Neural progenitor cell (in vitro differentiated cells): ENCODE measurements at regions not wholly inside any gene's neighbourhood (a gene's known extent, or its start where the extent isn't known, plus 50 kb on each side); places are given as distances from the start of the nearest gene placed in this dataset.

Experiments used
- DNase-seq: peaks from one replicate; pipeline ENCODE4 v3.0.0-alpha.2; 2016; ENCODE audit warnings: low spot score
- H2AFZ ChIP-seq: fragments of 200-600 bp; sonication (generic); replicated peaks from 2 replicates; pipeline ENCODE4 v1.6.1; 2016; ENCODE audit warnings: antibody characterized with exemption
- H3F3A ChIP-seq: fragments of 200-600 bp; sonication (generic); 2 replicates; pipeline ENCODE4 v1.6.1; 2016; ENCODE audit warnings: antibody characterized with exemption, low read depth
- H3K27ac ChIP-seq: fragments of 200-600 bp; sonication (generic); 2 replicates; pipeline ENCODE4 v1.5.1; 2016; ENCODE audit warnings: mild to moderate bottlenecking
- H3K27me3 ChIP-seq: fragments of 200-600 bp; sonication (generic); 2 replicates; pipeline ENCODE4 v1.6.1; 2016; ENCODE audit warnings: mild to moderate bottlenecking, moderate library complexity
- H3K36me3 ChIP-seq: fragments of 200-600 bp; sonication (generic); 2 replicates; pipeline ENCODE4 v1.5.1; 2016
- H3K4me1 ChIP-seq: fragments of 200-600 bp; sonication (generic); 2 replicates; pipeline ENCODE4 v1.6.1; 2016; ENCODE audit warnings: mixed run types
- H3K4me2 ChIP-seq: fragments of 200-600 bp; sonication (generic); 2 replicates; pipeline ENCODE4 v1.6.1; 2016
- H3K4me3 ChIP-seq: fragments of 200-600 bp; sonication (generic); 2 replicates; pipeline ENCODE4 v1.5.1; 2016
- H3K79me2 ChIP-seq: fragments of 200-600 bp; sonication (generic); 2 replicates; pipeline ENCODE4 v1.6.1; 2016; ENCODE audit warnings: low read depth
- H3K9ac ChIP-seq: fragments of 200-600 bp; sonication (generic); 2 replicates; pipeline ENCODE4 v1.6.1; 2016
- H3K9me3 ChIP-seq: fragments of 200-600 bp; sonication (generic); 2 replicates; pipeline ENCODE4 v1.5.1; 2016; ENCODE audit warnings: low read depth
- H4K20me1 ChIP-seq: fragments of 200-600 bp; sonication (generic); 2 replicates; pipeline ENCODE4 v1.6.1; 2016; ENCODE audit warnings: low read depth
- H3K27ac Mint-ChIP-seq: 3 replicates; pipeline ENCODE4 v1.8.0; 2021; ENCODE audit warnings: mixed read lengths
- H3K27me3 Mint-ChIP-seq: 2 replicates; pipeline ENCODE4 v1.8.0; 2022; ENCODE audit warnings: low read depth, mild to moderate bottlenecking, inconsistent platforms, moderate library complexity, mixed read lengths; ENCODE audit not compliant: insufficient read depth
- H3K36me3 Mint-ChIP-seq: 3 replicates; pipeline ENCODE4 v1.8.0; 2021; ENCODE audit warnings: mixed read lengths
- H3K4me1 Mint-ChIP-seq: 3 replicates; pipeline ENCODE4 v1.8.0; 2021; ENCODE audit warnings: mixed read lengths
- H3K4me3 Mint-ChIP-seq: 3 replicates; pipeline ENCODE4 v1.8.0; 2021; ENCODE audit warnings: mild to moderate bottlenecking, moderate library complexity, mixed read lengths
- H3K9me3 Mint-ChIP-seq: 3 replicates; pipeline ENCODE4 v1.8.0; 2020; ENCODE audit warnings: mixed read lengths
- EZH2 ChIP-seq: fragments of 200-600 bp; sonication (generic); IDR thresholded peaks from 2 replicates; pipeline ENCODE4 v1.6.1; 2017; ENCODE audit warnings: antibody characterized with exemption, mild to moderate bottlenecking, moderate library complexity
- EZH2phosphoT487 ChIP-seq: fragments of 200-600 bp; sonication (generic); IDR thresholded peaks from 2 replicates; pipeline ENCODE4 v1.6.1; 2017; ENCODE audit warnings: antibody characterized with exemption
- TF ChIP-seq, protein P1 (sequence below): fragments of 200-600 bp; sonication (generic); IDR thresholded peaks from 2 replicates; pipeline ENCODE4 v1.5.1; 2017; ENCODE audit warnings: antibody characterized with exemption, mild to moderate bottlenecking

- H3K27ac Mint-ChIP-seq = no peak overlapping the region
- H3K4me1 Mint-ChIP-seq = no peaks in the 10 kb centered on the region
- H3K36me3 Mint-ChIP-seq = no peaks in the 10 kb centered on the region
- DNase-seq = no peak
- TF ChIP-seq EZH2 (no peak), EZH2phosphoT487 (no peak)
- TF ChIP-seq, protein P1, sequence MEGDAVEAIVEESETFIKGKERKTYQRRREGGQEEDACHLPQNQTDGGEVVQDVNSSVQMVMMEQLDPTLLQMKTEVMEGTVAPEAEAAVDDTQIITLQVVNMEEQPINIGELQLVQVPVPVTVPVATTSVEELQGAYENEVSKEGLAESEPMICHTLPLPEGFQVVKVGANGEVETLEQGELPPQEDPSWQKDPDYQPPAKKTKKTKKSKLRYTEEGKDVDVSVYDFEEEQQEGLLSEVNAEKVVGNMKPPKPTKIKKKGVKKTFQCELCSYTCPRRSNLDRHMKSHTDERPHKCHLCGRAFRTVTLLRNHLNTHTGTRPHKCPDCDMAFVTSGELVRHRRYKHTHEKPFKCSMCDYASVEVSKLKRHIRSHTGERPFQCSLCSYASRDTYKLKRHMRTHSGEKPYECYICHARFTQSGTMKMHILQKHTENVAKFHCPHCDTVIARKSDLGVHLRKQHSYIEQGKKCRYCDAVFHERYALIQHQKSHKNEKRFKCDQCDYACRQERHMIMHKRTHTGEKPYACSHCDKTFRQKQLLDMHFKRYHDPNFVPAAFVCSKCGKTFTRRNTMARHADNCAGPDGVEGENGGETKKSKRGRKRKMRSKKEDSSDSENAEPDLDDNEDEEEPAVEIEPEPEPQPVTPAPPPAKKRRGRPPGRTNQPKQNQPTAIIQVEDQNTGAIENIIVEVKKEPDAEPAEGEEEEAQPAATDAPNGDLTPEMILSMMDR = no peak
- H2AFZ ChIP-seq = no peak overlapping the region
- H3K27ac ChIP-seq = no peak overlapping the region
- no peaks in the 10 kb centered on the region for H3K36me3 ChIP-seq
- no peaks in the 10 kb centered on the region for H3K4me1 ChIP-seq
- H3K4me3 ChIP-seq = no peak overlapping the region
- no peak overlapping the region for H3K4me2 ChIP-seq
- no peaks in the 10 kb centered on the region for H3K9me3 Mint-ChIP-seq
- peaks cover 2% of the 10 kb centered on the region for H3K27me3 Mint-ChIP-seq
- no peak overlapping the region for H3K4me3 Mint-ChIP-seq
- H3K27me3 ChIP-seq = no peaks in the 10 kb centered on the region
- no peak overlapping the region for H3K9ac ChIP-seq
- H4K20me1 ChIP-seq = no peaks in the 10 kb centered on the region
- H3K9me3 ChIP-seq = no peaks in the 10 kb centered on the region
- no peaks in the 10 kb centered on the region for H3F3A ChIP-seq
- no peaks in the 10 kb centered on the region for H3K79me2 ChIP-seq
Measured at GRCh38 chr13:46983881-46984280, 87.0 kb upstream of the HTR2A start.

- TF ChIP-seq, protein P1 = no peak
- TF ChIP-seq EZH2phosphoT487 (no peak), EZH2 (no peak)
Measured at GRCh38 chr13:46982856-46983582, 86.2 kb upstream of the HTR2A start.

DNA sequence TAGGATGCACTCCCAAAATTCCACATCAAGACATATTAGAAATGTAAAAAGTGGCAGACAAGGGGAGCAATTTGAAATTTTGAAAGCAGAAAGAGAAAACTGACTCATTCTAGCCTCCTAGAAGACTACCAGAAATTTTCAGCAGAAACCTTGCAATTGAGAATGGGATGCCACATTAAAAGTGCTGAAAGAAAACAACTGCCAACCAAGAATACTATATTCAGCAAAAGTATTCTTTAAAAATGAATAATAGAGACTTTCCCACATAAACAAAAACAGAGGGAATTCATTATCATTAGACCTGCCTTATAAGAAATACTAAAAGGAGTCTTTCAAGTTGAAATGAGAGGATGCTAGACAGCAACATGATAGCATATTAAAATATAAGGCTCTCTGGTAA is 78.3 kb upstream of the HTR2A start:
- Mint-ChIP-seq H3K9me3 (peaks cover 13% of the 10 kb centered on the region), H3K27me3 (no peaks in the 10 kb centered on the region), H3K27ac (no peak overlapping the region), H3K36me3 (peaks cover 2% of the 10 kb centered on the region), H3K4me3 (no peak overlapping the region), H3K4me1 (no peaks in the 10 kb centered on the region)
- Histone ChIP-seq H3F3A (no peaks in the 10 kb centered on the region), H3K27me3 (no peaks in the 10 kb centered on the region), H3K4me1 (no peaks in the 10 kb centered on the region), H3K4me3 (no peak overlapping the region), H3K79me2 (no peaks in the 10 kb centered on the region), H3K27ac (no peak overlapping the region), H3K36me3 (no peaks in the 10 kb centered on the region), H3K4me2 (no peak overlapping the region), H3K9me3 (no peaks in the 10 kb centered on the region), H4K20me1 (no peaks in the 10 kb centered on the region), H2AFZ (no peak overlapping the region), H3K9ac (no peak overlapping the region)
- TF ChIP-seq, protein P1 = no peak
- no peak for TF ChIP-seq EZH2phosphoT487
- TF ChIP-seq EZH2 = no peak
- no peak for DNase-seq

More at GRCh38 chr13:46982856-46983582, 86.2 kb upstream of the HTR2A start:
- Mint-ChIP-seq H3K27me3 (peaks cover 2% of the 10 kb centered on the region), H3K36me3 (no peaks in the 10 kb centered on the region), H3K27ac (no peak overlapping the region), H3K4me1 (no peaks in the 10 kb centered on the region), H3K9me3 (no peaks in the 10 kb centered on the region), H3K4me3 (no peak overlapping the region)
- H3K27me3 ChIP-seq = no peaks in the 10 kb centered on the region
- H3K4me3 ChIP-seq = no peak overlapping the region
- no peak overlapping the region for H3K4me2 ChIP-seq
- no peak overlapping the region for H3K27ac ChIP-seq
- no peaks in the 10 kb centered on the region for H4K20me1 ChIP-seq
- H3K36me3 ChIP-seq = no peaks in the 10 kb centered on the region
- H3F3A ChIP-seq = no peaks in the 10 kb centered on the region
- DNase-seq = no peak
- H3K4me1 ChIP-seq = no peaks in the 10 kb centered on the region
- H2AFZ ChIP-seq = peak overlapping the region; percentile 39
- H3K79me2 ChIP-seq = no peaks in the 10 kb centered on the region
- H3K9me3 ChIP-seq = no peaks in the 10 kb centered on the region
- no peak overlapping the region for H3K9ac ChIP-seq
